Gastrocnemius medialis (tissue), 4 donors: ENCODE measurements at regions not wholly inside any gene's neighbourhood (a gene's known extent, or its start where the extent isn't known, plus 50 kb on each side); places are given as distances from the start of the nearest gene placed in this dataset.

Experiments
- POLR2A ChIP-seq, 2 donors: fragments of 450-650 bp; IDR thresholded peaks; one replicate each; pipeline ENCODE4 v1.6.1; 2017; ENCODE audit warnings: antibody characterized with exemption in 2 of 2, mild to moderate bottlenecking in 2 of 2, moderate library complexity in 2 of 2
- TF ChIP-seq, protein P1 (sequence below), 5 experiments: fragments of 450-650 bp in 3 of 5; fragments of 200-600 bp in 2 of 5; sonication (generic) in 2 of 5; IDR thresholded peaks in 4 of 5; conservative IDR thresholded peaks in 1 of 5; 1 replicate in 4 of 5; 2 replicates in 1 of 5; pipeline ENCODE4 v1.5.1; 2016 to 2019; ENCODE audit warnings: antibody characterized with exemption in 5 of 5, mild to moderate bottlenecking in 3 of 5, moderate library complexity in 3 of 5

DNA sequence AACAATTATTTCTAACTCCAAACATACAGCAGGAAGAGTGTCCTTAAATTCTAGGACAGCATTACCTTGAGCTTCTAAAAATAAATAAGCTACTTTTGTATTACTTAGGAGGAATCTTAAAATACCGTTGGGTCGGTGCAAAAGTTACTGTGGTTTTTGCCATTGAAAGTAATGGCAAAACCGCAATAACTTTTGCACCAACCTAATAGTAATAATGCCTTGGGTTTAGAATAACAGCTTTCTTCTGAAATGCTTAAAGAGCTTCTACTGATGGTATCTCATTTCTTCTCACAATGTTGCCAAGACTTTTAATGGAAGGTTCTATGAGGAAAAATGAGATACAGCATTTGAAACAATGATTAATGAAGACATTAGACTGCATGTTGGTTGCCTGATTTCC lies 179.9 kb downstream of the SEC16B start:
- TF ChIP-seq, protein P1, sequence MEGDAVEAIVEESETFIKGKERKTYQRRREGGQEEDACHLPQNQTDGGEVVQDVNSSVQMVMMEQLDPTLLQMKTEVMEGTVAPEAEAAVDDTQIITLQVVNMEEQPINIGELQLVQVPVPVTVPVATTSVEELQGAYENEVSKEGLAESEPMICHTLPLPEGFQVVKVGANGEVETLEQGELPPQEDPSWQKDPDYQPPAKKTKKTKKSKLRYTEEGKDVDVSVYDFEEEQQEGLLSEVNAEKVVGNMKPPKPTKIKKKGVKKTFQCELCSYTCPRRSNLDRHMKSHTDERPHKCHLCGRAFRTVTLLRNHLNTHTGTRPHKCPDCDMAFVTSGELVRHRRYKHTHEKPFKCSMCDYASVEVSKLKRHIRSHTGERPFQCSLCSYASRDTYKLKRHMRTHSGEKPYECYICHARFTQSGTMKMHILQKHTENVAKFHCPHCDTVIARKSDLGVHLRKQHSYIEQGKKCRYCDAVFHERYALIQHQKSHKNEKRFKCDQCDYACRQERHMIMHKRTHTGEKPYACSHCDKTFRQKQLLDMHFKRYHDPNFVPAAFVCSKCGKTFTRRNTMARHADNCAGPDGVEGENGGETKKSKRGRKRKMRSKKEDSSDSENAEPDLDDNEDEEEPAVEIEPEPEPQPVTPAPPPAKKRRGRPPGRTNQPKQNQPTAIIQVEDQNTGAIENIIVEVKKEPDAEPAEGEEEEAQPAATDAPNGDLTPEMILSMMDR (IDR thresholded peaks at IDR 0.05 in 4 of 5, conservative IDR thresholded peaks at IDR 0.05 in 1 of 5), result no peak
- TF ChIP-seq POLR2A (IDR thresholded peaks at IDR 0.05), result no peak
